ENCODE measurements at regions not wholly inside any gene's neighbourhood (a gene's known extent, or its start where the extent isn't known, plus 50 kb on each side); places are given as distances from the start of the nearest gene placed in this dataset.

DNA sequence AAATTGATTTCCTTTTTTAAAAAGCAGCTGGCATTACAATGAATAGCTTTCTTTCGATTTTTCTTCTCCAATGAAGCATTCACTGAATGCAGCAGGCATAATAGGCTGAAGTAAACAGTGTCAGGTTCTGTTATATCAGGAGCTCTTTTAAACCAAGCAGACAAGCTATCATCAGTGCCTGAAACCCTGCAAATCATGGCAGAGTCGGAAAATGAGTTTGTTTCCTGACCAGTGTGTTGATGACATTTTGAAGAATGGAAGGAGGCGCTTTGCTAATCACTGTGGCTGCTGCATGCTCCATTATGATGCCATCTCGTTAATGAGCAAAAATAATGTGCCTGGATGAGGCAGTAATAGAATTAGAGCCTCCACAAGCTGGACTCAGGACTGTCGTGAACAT is 284.5 kb downstream of the ZNF608 start:
- TF ChIP-seq EZH2 (IDR thresholded peaks at IDR 0.05; ENCODE audit: borderline replicate concordance, insufficient read depth, low read depth, low read length, poor library complexity, severe bottlenecking), result no peak
- no peak for TF ChIP-seq CTCF (IDR thresholded peaks at IDR 0.05)
